ENCODE measurements at regions not wholly inside any gene's neighbourhood (a gene's known extent, or its start where the extent isn't known, plus 50 kb on each side); places are given as distances from the start of the nearest gene placed in this dataset.

GRCh38 chr2:103139628-103140268 is 377.9 kb downstream of the TMEM182 start:
- Histone ChIP-seq H3K4me3 (ENCODE audit: low read depth in 1 of 3, low read length in 3 of 3) (no peak overlapping the region), H3K27me3 (ENCODE audit: control insufficient read depth in 4 of 4, insufficient read depth in 4 of 4, low read length in 3 of 4) (no peaks in the 10 kb centered on the region), H3K4me1 (ENCODE audit: control insufficient read depth in 4 of 4, insufficient read depth in 4 of 4, low read length in 3 of 4) (no peaks in the 10 kb centered on the region), H3K36me3 (ENCODE audit: control insufficient read depth in 4 of 4, insufficient read depth in 3 of 4, low read depth in 1 of 4, low read length in 3 of 4) (no peaks in the 10 kb centered on the region), H3K9ac (ENCODE audit: low read depth in 1 of 2, low read length in 2 of 2) (no peak overlapping the region), H3K27ac (ENCODE audit: low read depth in 1 of 2, low read length in 2 of 2) (no peak overlapping the region), H3K9me3 (ENCODE audit: control insufficient read depth in 4 of 4, low read length in 3 of 4) (peaks cover 0 to 2% (median 0%) of the 10 kb centered on the region in 4 donors)
- DNase-seq (ENCODE audit: low spot score), result no peak
- WGBS, result 26% methylated on average over 7 of the region's 7 CpGs
- TF ChIP-seq RXRA (IDR thresholded peaks at IDR 0.05) (no peak), GABPA (IDR thresholded peaks at IDR 0.05 in 1 of 2, conservative IDR thresholded peaks at IDR 0.05 in 1 of 2) (no peak), RAD21 (IDR thresholded peaks at IDR 0.05) (no peak), YY1 (IDR thresholded peaks at IDR 0.05) (no peak), HNF4A (conservative IDR thresholded peaks at IDR 0.05) (no peak), ZBTB33 (IDR thresholded peaks at IDR 0.05) (no peak), JUND (IDR thresholded peaks at IDR 0.05) (no peak), HNF4G (IDR thresholded peaks at IDR 0.05) (no peak), FOXA1 (IDR thresholded peaks at IDR 0.05) (no peak), NR2F2 (IDR thresholded peaks at IDR 0.05) (no peak)

GRCh38 chr2:103144837-103145236 is 383.0 kb downstream of the TMEM182 start:
- no peak overlapping the region for H3K27ac ChIP-seq (ENCODE audit: low read depth in 1 of 2, low read length in 2 of 2)
- no peaks in the 10 kb centered on the region for H3K36me3 ChIP-seq (ENCODE audit: control insufficient read depth in 4 of 4, insufficient read depth in 3 of 4, low read depth in 1 of 4, low read length in 3 of 4)
- WGBS, result 81% methylated on average over 1 of the region's 1 CpG
- TF ChIP-seq YY1 (IDR thresholded peaks at IDR 0.05) (no peak), EGR1 (IDR thresholded peaks at IDR 0.05; ENCODE audit: low read depth in 2 of 2) (no peak), RAD21 (IDR thresholded peaks at IDR 0.05) (no peak), RXRA (IDR thresholded peaks at IDR 0.05) (no peak), GABPA (IDR thresholded peaks at IDR 0.05 in 1 of 2, conservative IDR thresholded peaks at IDR 0.05 in 1 of 2) (no peak), HNF4A (conservative IDR thresholded peaks at IDR 0.05) (no peak), MAX (IDR thresholded peaks at IDR 0.05) (no peak), SP1 (IDR thresholded peaks at IDR 0.05) (no peak), JUND (IDR thresholded peaks at IDR 0.05) (no peak), ATF3 (IDR thresholded peaks at IDR 0.05) (no peak), FOXA2 (IDR thresholded peaks at IDR 0.05) (no peak), CTCF (IDR thresholded peaks at IDR 0.05; ENCODE audit: low read depth, low read length, missing input control) (no peak), NR2F2 (IDR thresholded peaks at IDR 0.05) (no peak), HNF4G (IDR thresholded peaks at IDR 0.05) (no peak), REST (IDR thresholded peaks at IDR 0.05) (no peak), FOXA1 (IDR thresholded peaks at IDR 0.05) (no peak)
- no peaks in the 10 kb centered on the region for H3K9me3 ChIP-seq (ENCODE audit: control insufficient read depth in 4 of 4, low read length in 3 of 4)
- no peak overlapping the region for H3K4me3 ChIP-seq (ENCODE audit: low read depth in 1 of 3, low read length in 3 of 3)
- no peak for DNase-seq (ENCODE audit: low spot score)
- no peaks in the 10 kb centered on the region for H3K27me3 ChIP-seq (ENCODE audit: control insufficient read depth in 4 of 4, insufficient read depth in 4 of 4, low read length in 3 of 4)
- no peaks in the 10 kb centered on the region for H3K4me1 ChIP-seq (ENCODE audit: control insufficient read depth in 4 of 4, insufficient read depth in 4 of 4, low read length in 3 of 4)
- H3K9ac ChIP-seq (ENCODE audit: low read depth in 1 of 2, low read length in 2 of 2), result no peak overlapping the region
